OCI-LY3 (cell line): ENCODE measurements at regions not wholly inside any gene's neighbourhood (a gene's known extent, or its start where the extent isn't known, plus 50 kb on each side); places are given as distances from the start of the nearest gene placed in this dataset.

Source experiments
- H2AFZ ChIP-seq: fragments of 200-600, 300-600 bp; shearing (Covaris generic); 2 replicates; pipeline ENCODE4 v1.6.0; 2014; ENCODE audit warnings: antibody characterized with exemption, low read depth, low read length
- H3K27ac ChIP-seq: fragments of 200-600, 300-600 bp; sonication (generic); 2 replicates; pipeline ENCODE4 v1.5.1; 2014; ENCODE audit warnings: mild to moderate bottlenecking, low read length, moderate library complexity, mixed read lengths
- H3K27me3 ChIP-seq: fragments of 200-600, 300-600 bp; sonication (generic); 2 replicates; pipeline ENCODE4 v1.6.1; 2014; ENCODE audit warnings: low read depth, low read length, mixed read lengths
- H3K36me3 ChIP-seq: fragments of 200-600, 300-600 bp; sonication (generic); replicated peaks from 2 replicates; pipeline ENCODE3; 2014; ENCODE audit warnings: low read depth, low read length, mixed read lengths
- H3K4me1 ChIP-seq: fragments of 300-600, 200-600 bp; sonication (generic); 2 replicates; pipeline ENCODE4 v1.6.1; 2014; ENCODE audit warnings: low read length, mixed read lengths
- H3K4me2 ChIP-seq: fragments of 200-600, 300-600 bp; sonication (generic); 2 replicates; pipeline ENCODE4 v1.6.1; 2014; ENCODE audit warnings: low read length, mixed read lengths
- H3K4me3 ChIP-seq: fragments of 300-600, 200-600 bp; sonication (generic); 2 replicates; pipeline ENCODE4 v1.5.1; 2014; ENCODE audit warnings: antibody characterized with exemption, mild to moderate bottlenecking, low read length, moderate library complexity
- H3K79me2 ChIP-seq: fragments of 300-600, 200-600 bp; shearing (Covaris generic); 2 replicates; pipeline ENCODE4 v1.6.1; 2014; ENCODE audit warnings: mild to moderate bottlenecking, low read length, mixed read lengths
- H3K9ac ChIP-seq: fragments of 300-600, 200-600 bp; shearing (Covaris generic); 2 replicates; pipeline ENCODE4 v1.6.0; 2014; ENCODE audit warnings: mild to moderate bottlenecking, low read length, moderate library complexity
- H3K9me3 ChIP-seq: fragments of 200-600, 300-600 bp; shearing (Covaris generic); 2 replicates; pipeline ENCODE4 v1.6.1; 2014; ENCODE audit warnings: low read length, mixed read lengths; ENCODE audit not compliant: insufficient read depth
- H4K20me1 ChIP-seq: fragments of 200-600, 300-600 bp; sonication (generic); 2 replicates; pipeline ENCODE4 v1.6.1; 2016; ENCODE audit warnings: low read length, mixed read lengths; ENCODE audit not compliant: insufficient read depth
- CTCF ChIP-seq: fragments of 200-600, 300-600 bp; sonication (generic); IDR thresholded peaks from 2 replicates; pipeline ENCODE4 v1.5.1; 2014; ENCODE audit warnings: antibody characterized with exemption, low read length, low read depth
- EZH2phosphoT487 ChIP-seq: fragments of 200-600 bp; shearing (Covaris generic); IDR thresholded peaks from 2 replicates; pipeline ENCODE4 v1.6.1; 2018; ENCODE audit warnings: antibody characterized with exemption, mixed run types, low read depth

GRCh38 chr4:174119051-174119450, 164.4 kb downstream of the FBXO8 start:
- H3K9me3 ChIP-seq = no peaks in the 10 kb centered on the region
- no peak overlapping the region for H3K4me3 ChIP-seq
- no peak overlapping the region for H3K9ac ChIP-seq
- no peak overlapping the region for H2AFZ ChIP-seq
- H3K36me3 ChIP-seq = no peaks in the 10 kb centered on the region
- H3K4me1 ChIP-seq = peaks cover 12% of the 10 kb centered on the region
- TF ChIP-seq EZH2phosphoT487 (no peak), CTCF (no peak)
- no peaks in the 10 kb centered on the region; the same call in 1 of the 2 replicates for H3K27me3 ChIP-seq
- no peaks in the 10 kb centered on the region for H3K79me2 ChIP-seq
- H4K20me1 ChIP-seq = no peaks in the 10 kb centered on the region
- H3K27ac ChIP-seq = no peak overlapping the region
- no peak overlapping the region for H3K4me2 ChIP-seq

- Histone ChIP-seq H3K4me3 (no peak overlapping the region), H3K36me3 (no peaks in the 10 kb centered on the region), H2AFZ (no peak overlapping the region), H3K27me3 (no peaks in the 10 kb centered on the region; the same call in 1 of the 2 replicates), H3K79me2 (no peaks in the 10 kb centered on the region), H3K9me3 (no peaks in the 10 kb centered on the region), H4K20me1 (no peaks in the 10 kb centered on the region), H3K9ac (no peak overlapping the region), H3K4me2 (no peak overlapping the region), H3K27ac (no peak overlapping the region), H3K4me1 (peaks cover 12% of the 10 kb centered on the region)
- TF ChIP-seq CTCF (no peak), EZH2phosphoT487 (no peak)
Measured at GRCh38 chr4:174118171-174118570, 165.3 kb downstream of the FBXO8 start.

GRCh38 chr4:174117445-174117844, 166.0 kb downstream of the FBXO8 start:
- no peaks in the 10 kb centered on the region for H3K79me2 ChIP-seq
- H3K27me3 ChIP-seq = no peaks in the 10 kb centered on the region; the same call in 1 of the 2 replicates
- no peaks in the 10 kb centered on the region for H3K36me3 ChIP-seq
- no peaks in the 10 kb centered on the region for H4K20me1 ChIP-seq
- H3K4me1 ChIP-seq = peaks cover 12% of the 10 kb centered on the region
- no peak overlapping the region for H3K4me3 ChIP-seq
- TF ChIP-seq CTCF = no peak
- no peak for TF ChIP-seq EZH2phosphoT487
- H3K27ac ChIP-seq = no peak overlapping the region
- no peaks in the 10 kb centered on the region for H3K9me3 ChIP-seq
- no peak overlapping the region for H3K9ac ChIP-seq
- H3K4me2 ChIP-seq = no peak overlapping the region
- no peak overlapping the region for H2AFZ ChIP-seq

- no peaks in the 10 kb centered on the region for H3K79me2 ChIP-seq
- no peaks in the 10 kb centered on the region for H3K27me3 ChIP-seq
- H4K20me1 ChIP-seq = no peaks in the 10 kb centered on the region
- H2AFZ ChIP-seq = no peak overlapping the region
- no peak overlapping the region for H3K4me2 ChIP-seq
- H3K36me3 ChIP-seq = no peaks in the 10 kb centered on the region
- no peaks in the 10 kb centered on the region for H3K9me3 ChIP-seq
- H3K4me3 ChIP-seq = no peak overlapping the region
- peaks cover 12% of the 10 kb centered on the region for H3K4me1 ChIP-seq
- TF ChIP-seq CTCF (no peak), EZH2phosphoT487 (no peak)
- H3K27ac ChIP-seq = no peak overlapping the region
- H3K9ac ChIP-seq = no peak overlapping the region
Measured at GRCh38 chr4:174116021-174116420, 167.4 kb downstream of the FBXO8 start.
